Mesothelial cell of epicardium (in vitro differentiated cells): ENCODE measurements at regions not wholly inside any gene's neighbourhood (a gene's known extent, or its start where the extent isn't known, plus 50 kb on each side); places are given as distances from the start of the nearest gene placed in this dataset.

ENCODE experiments used
- DNase-seq, 2 experiments: peaks; one replicate each; pipeline ENCODE4 v3.0.0; 2021; ENCODE audit warnings: low spot score in 2 of 2; ENCODE audit not compliant: unreplicated experiment in 2 of 2
- H3K27ac Mint-ChIP-seq: 2 replicates; pipeline ENCODE4 v1.8.0; 2021; ENCODE audit warnings: mixed read lengths
- H3K27me3 Mint-ChIP-seq: 2 replicates; pipeline ENCODE4 v1.8.0; 2021; ENCODE audit warnings: low read depth, mixed read lengths
- H3K36me3 Mint-ChIP-seq: 2 replicates; pipeline ENCODE4 v1.8.0; 2021; ENCODE audit warnings: mixed read lengths
- H3K4me1 Mint-ChIP-seq: 2 replicates; pipeline ENCODE4 v1.8.0; 2021; ENCODE audit warnings: mixed read lengths
- H3K4me3 Mint-ChIP-seq: 2 replicates; pipeline ENCODE4 v1.8.0; 2021; ENCODE audit warnings: mild to moderate bottlenecking, moderate library complexity, mixed read lengths
- H3K9me3 Mint-ChIP-seq: 2 replicates; pipeline ENCODE4 v1.8.0; 2021; ENCODE audit warnings: mixed read lengths
- TF ChIP-seq, protein P1 (sequence below): fragments of 200-600 bp; sonication (generic); IDR thresholded peaks from one replicate; pipeline ENCODE4 v1.5.0; 2021; ENCODE audit warnings: antibody characterized with exemption; ENCODE audit not compliant: unreplicated experiment

- Mint-ChIP-seq H3K36me3 (peaks cover 3% of the 10 kb centered on the region), H3K27me3 (no peaks in the 10 kb centered on the region), H3K4me1 (peaks cover 6% of the 10 kb centered on the region), H3K4me3 (peak overlapping the region; percentile 55), H3K27ac (peak overlapping the region; percentile 30), H3K9me3 (no peaks in the 10 kb centered on the region)
- no peak for DNase-seq
- TF ChIP-seq, protein P1, sequence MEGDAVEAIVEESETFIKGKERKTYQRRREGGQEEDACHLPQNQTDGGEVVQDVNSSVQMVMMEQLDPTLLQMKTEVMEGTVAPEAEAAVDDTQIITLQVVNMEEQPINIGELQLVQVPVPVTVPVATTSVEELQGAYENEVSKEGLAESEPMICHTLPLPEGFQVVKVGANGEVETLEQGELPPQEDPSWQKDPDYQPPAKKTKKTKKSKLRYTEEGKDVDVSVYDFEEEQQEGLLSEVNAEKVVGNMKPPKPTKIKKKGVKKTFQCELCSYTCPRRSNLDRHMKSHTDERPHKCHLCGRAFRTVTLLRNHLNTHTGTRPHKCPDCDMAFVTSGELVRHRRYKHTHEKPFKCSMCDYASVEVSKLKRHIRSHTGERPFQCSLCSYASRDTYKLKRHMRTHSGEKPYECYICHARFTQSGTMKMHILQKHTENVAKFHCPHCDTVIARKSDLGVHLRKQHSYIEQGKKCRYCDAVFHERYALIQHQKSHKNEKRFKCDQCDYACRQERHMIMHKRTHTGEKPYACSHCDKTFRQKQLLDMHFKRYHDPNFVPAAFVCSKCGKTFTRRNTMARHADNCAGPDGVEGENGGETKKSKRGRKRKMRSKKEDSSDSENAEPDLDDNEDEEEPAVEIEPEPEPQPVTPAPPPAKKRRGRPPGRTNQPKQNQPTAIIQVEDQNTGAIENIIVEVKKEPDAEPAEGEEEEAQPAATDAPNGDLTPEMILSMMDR: no peak
Observed at GRCh38 chrX:1925053-1925481, 310.2 kb downstream of the ASMT start.

DNA sequence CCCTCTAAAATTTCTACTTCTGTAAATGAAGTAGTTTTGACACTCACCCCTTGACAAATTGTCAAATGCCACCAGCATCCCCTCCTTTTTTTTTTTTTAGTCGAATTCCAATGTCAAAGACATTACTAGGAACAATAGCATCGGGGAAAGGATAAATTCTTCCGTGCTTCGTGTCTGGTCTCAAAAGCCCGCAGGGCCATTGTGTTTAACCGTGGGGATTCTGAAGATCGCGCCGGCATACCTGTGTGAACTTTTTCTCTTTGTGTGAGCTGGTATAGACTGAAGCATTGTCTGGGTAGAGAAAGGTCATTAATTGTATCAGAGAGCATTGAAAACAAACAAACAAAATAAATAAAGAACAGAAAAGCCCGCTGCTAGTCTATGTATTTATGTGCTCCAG is 313.9 kb downstream of the ASMT start:
- H3K9me3 Mint-ChIP-seq: no peaks in the 10 kb centered on the region

GRCh38 chrX:1932231-1932630 is 317.4 kb downstream of the ASMT start:
- H3K9me3 Mint-ChIP-seq: no peaks in the 10 kb centered on the region
- no peaks in the 10 kb centered on the region for H3K27me3 Mint-ChIP-seq
- peak overlapping the region; percentile 40 for H3K27ac Mint-ChIP-seq
- peaks cover 3% of the 10 kb centered on the region for H3K36me3 Mint-ChIP-seq
- DNase-seq: no peak
- H3K4me1 Mint-ChIP-seq: peaks cover 14% of the 10 kb centered on the region
- no peak overlapping the region for H3K4me3 Mint-ChIP-seq
- TF ChIP-seq, protein P1: no peak

More for the DNA sequence above, 313.9 kb downstream of the ASMT start:
- DNase-seq: no peak
- H3K27ac Mint-ChIP-seq: no peak overlapping the region
- H3K27me3 Mint-ChIP-seq: no peaks in the 10 kb centered on the region
- peaks cover 3% of the 10 kb centered on the region for H3K36me3 Mint-ChIP-seq
- H3K4me3 Mint-ChIP-seq: no peak overlapping the region
- H3K4me1 Mint-ChIP-seq: peaks cover 6% of the 10 kb centered on the region
- TF ChIP-seq, protein P1: no peak

- Mint-ChIP-seq H3K27me3 (no peaks in the 10 kb centered on the region), H3K9me3 (peaks cover 13% of the 10 kb centered on the region), H3K4me3 (no peak overlapping the region), H3K36me3 (peaks cover 4% of the 10 kb centered on the region), H3K27ac (no peak overlapping the region), H3K4me1 (peaks cover 14% of the 10 kb centered on the region)
- TF ChIP-seq, protein P1: no peak
- no peak for DNase-seq
Observed at GRCh38 chrX:1933964-1934363, 319.1 kb downstream of the ASMT start.

DNA sequence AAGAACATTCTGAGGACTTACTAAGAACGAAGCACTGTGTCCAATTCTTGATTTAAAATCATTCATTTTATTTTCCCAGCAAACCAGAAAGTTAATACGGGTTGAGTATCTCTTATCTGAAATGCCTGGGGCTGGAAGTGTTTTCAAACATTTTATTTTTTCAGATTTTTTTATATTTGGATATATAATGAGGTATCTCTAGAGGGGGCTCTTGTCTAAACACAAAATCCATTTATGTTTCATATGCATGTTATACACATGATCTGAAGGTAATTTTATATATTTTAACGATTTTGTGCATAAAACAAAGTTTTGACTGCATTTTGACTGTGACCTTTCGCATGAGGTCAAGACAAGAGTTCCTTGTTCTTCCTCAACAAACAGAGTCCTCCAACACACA is 320.9 kb downstream of the ASMT start:
- peaks cover 17% of the 10 kb centered on the region for H3K9me3 Mint-ChIP-seq
- no peak for DNase-seq
- peaks cover 6% of the 10 kb centered on the region for H3K36me3 Mint-ChIP-seq
- TF ChIP-seq, protein P1: no peak
- no peak overlapping the region for H3K4me3 Mint-ChIP-seq
- no peaks in the 10 kb centered on the region for H3K27me3 Mint-ChIP-seq
- H3K4me1 Mint-ChIP-seq: peaks cover 14% of the 10 kb centered on the region
- peak overlapping the region; percentile 76 for H3K27ac Mint-ChIP-seq

- Mint-ChIP-seq H3K9me3 (peaks cover 17% of the 10 kb centered on the region), H3K4me1 (peaks cover 14% of the 10 kb centered on the region), H3K27me3 (no peaks in the 10 kb centered on the region), H3K27ac (no peak overlapping the region), H3K36me3 (peaks cover 6% of the 10 kb centered on the region), H3K4me3 (no peak overlapping the region)
- DNase-seq: no peak
- TF ChIP-seq, protein P1: no peak
Observed at GRCh38 chrX:1938190-1938589, 323.3 kb downstream of the ASMT start.
